Mammary epithelial cell (primary cell): ENCODE measurements at regions not wholly inside any gene's neighbourhood (a gene's known extent, or its start where the extent isn't known, plus 50 kb on each side); places are given as distances from the start of the nearest gene placed in this dataset.

ENCODE experiments used
- EZH2 ChIP-seq: IDR thresholded peaks from 2 replicates; pipeline ENCODE4 v1.6.1; 2012; ENCODE audit warnings: low read length, inconsistent platforms, borderline replicate concordance
- TF ChIP-seq, protein P1 (sequence below), 2 donors: IDR thresholded peaks in 1 of 2; conservative IDR thresholded peaks in 1 of 2; 2 replicates each; pipeline ENCODE4 v1.5.1; 2011 to 2012; ENCODE audit warnings: inconsistent platforms in 2 of 2, low read length in 2 of 2, mild to moderate bottlenecking in 2 of 2, control low read depth in 1 of 2, low read depth in 1 of 2; ENCODE audit not compliant: insufficient read depth in 1 of 2; ENCODE audit errors: extremely low read depth in 1 of 2

DNA sequence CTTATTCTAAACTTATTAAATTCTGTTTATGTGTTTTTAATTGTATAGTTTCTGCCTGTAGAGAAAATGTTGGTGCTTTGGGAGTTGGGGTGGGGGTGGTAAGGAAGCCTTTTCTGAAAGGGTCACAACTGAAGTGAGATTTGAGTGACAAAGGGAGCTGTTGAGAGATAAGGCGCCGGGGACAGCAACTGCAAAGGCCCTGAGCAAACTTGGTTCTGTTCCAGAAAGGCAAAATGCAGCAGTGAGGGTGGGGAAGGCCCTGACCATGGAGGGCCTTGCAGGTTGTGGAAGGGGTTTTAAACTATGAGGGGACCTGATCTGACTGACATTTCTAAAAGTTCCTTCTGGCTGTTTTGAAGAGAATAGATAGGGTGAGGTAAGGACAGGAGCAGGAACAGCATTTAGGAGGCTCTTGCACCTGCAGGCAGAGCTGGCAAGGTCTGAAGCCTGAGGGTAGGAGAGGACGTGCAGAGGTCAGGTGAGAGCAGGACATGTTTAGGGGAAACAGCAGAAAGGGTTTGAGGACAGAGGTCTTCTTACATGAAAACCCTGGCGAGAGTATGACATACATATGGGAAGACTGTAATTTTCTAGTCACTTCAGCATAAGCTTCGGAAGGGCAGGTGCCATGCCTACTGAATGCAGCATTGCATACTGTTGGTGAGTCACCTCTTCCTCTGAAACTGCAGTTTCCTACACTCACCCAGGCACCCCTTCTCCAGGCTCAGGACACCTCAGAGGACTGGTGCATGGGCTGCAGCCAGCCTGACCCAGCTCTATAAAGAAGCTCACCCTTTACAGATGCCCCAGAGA, 190.7 kb downstream of the SNX19 start:
- TF ChIP-seq, protein P1, sequence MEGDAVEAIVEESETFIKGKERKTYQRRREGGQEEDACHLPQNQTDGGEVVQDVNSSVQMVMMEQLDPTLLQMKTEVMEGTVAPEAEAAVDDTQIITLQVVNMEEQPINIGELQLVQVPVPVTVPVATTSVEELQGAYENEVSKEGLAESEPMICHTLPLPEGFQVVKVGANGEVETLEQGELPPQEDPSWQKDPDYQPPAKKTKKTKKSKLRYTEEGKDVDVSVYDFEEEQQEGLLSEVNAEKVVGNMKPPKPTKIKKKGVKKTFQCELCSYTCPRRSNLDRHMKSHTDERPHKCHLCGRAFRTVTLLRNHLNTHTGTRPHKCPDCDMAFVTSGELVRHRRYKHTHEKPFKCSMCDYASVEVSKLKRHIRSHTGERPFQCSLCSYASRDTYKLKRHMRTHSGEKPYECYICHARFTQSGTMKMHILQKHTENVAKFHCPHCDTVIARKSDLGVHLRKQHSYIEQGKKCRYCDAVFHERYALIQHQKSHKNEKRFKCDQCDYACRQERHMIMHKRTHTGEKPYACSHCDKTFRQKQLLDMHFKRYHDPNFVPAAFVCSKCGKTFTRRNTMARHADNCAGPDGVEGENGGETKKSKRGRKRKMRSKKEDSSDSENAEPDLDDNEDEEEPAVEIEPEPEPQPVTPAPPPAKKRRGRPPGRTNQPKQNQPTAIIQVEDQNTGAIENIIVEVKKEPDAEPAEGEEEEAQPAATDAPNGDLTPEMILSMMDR (conservative IDR thresholded peaks at IDR 0.05 in 1 of 2, IDR thresholded peaks at IDR 0.05 in 1 of 2; ENCODE audit: extremely low read depth in 1 of 2, insufficient read depth in 1 of 2, low read depth in 1 of 2, low read length in 2 of 2): no peak
- no peak for TF ChIP-seq EZH2
